ENCODE measurements at regions not wholly inside any gene's neighbourhood (a gene's known extent, or its start where the extent isn't known, plus 50 kb on each side); places are given as distances from the start of the nearest gene placed in this dataset.

DNA sequence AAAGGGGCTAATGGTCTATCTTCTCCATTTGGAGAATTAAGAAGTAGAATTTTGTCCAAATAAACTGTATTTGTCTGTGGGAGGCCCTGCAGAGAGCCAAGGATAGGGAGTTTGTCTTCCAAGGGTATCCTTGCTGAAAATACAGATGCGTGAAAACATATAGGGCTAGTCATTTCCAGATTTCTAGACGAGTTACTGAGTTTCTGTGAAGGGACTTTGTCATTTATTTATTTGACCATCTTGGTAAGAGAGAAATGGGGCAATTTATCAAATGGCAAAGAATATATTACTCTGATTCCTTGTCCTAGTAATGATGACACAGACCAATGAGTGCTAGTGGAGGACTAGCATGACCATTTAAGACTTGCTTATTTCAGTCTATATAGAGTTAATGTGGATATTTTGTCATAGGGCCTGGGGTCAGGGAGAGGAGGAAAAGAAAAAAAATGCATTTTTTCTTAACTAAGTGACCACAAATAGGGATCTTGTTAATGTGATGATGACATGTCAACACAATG is 376.6 kb upstream of the ONECUT1 start:
- TF ChIP-seq ZFX (IDR thresholded peaks at IDR 0.05): no peak
- TF ChIP-seq, protein P1, sequence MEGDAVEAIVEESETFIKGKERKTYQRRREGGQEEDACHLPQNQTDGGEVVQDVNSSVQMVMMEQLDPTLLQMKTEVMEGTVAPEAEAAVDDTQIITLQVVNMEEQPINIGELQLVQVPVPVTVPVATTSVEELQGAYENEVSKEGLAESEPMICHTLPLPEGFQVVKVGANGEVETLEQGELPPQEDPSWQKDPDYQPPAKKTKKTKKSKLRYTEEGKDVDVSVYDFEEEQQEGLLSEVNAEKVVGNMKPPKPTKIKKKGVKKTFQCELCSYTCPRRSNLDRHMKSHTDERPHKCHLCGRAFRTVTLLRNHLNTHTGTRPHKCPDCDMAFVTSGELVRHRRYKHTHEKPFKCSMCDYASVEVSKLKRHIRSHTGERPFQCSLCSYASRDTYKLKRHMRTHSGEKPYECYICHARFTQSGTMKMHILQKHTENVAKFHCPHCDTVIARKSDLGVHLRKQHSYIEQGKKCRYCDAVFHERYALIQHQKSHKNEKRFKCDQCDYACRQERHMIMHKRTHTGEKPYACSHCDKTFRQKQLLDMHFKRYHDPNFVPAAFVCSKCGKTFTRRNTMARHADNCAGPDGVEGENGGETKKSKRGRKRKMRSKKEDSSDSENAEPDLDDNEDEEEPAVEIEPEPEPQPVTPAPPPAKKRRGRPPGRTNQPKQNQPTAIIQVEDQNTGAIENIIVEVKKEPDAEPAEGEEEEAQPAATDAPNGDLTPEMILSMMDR (conservative IDR thresholded peaks at IDR 0.05): no peak

Data from C4-2B (cell line).